Uterus (tissue), 2 donors: ENCODE measurements at regions not wholly inside any gene's neighbourhood (a gene's known extent, or its start where the extent isn't known, plus 50 kb on each side); places are given as distances from the start of the nearest gene placed in this dataset.

Experiments
- CTCF ChIP-seq, 4 experiments: fragments of 200-600 bp in 2 of 4; fragments of 450-650 bp in 2 of 4; sonication (generic) in 2 of 4; IDR thresholded peaks; one replicate each; pipeline ENCODE4 v1.5.1; 2016 to 2019; ENCODE audit warnings: antibody characterized with exemption in 4 of 4, mild to moderate bottlenecking in 2 of 4, moderate library complexity in 1 of 4
- POLR2A ChIP-seq, 2 donors: fragments of 450-650 bp; IDR thresholded peaks; one replicate each; pipeline ENCODE4 v1.6.1; 2016; ENCODE audit warnings: antibody characterized with exemption in 2 of 2, mild to moderate bottlenecking in 1 of 2, moderate library complexity in 1 of 2

GRCh38 chr1:101150266-101150665 is 86.6 kb upstream of the S1PR1 start:
- TF ChIP-seq CTCF (IDR thresholded peaks at IDR 0.05) (no peak), POLR2A (IDR thresholded peaks at IDR 0.05) (no peak)
